ENCODE measurements at regions not wholly inside any gene's neighbourhood (a gene's known extent, or its start where the extent isn't known, plus 50 kb on each side); places are given as distances from the start of the nearest gene placed in this dataset.

DNA sequence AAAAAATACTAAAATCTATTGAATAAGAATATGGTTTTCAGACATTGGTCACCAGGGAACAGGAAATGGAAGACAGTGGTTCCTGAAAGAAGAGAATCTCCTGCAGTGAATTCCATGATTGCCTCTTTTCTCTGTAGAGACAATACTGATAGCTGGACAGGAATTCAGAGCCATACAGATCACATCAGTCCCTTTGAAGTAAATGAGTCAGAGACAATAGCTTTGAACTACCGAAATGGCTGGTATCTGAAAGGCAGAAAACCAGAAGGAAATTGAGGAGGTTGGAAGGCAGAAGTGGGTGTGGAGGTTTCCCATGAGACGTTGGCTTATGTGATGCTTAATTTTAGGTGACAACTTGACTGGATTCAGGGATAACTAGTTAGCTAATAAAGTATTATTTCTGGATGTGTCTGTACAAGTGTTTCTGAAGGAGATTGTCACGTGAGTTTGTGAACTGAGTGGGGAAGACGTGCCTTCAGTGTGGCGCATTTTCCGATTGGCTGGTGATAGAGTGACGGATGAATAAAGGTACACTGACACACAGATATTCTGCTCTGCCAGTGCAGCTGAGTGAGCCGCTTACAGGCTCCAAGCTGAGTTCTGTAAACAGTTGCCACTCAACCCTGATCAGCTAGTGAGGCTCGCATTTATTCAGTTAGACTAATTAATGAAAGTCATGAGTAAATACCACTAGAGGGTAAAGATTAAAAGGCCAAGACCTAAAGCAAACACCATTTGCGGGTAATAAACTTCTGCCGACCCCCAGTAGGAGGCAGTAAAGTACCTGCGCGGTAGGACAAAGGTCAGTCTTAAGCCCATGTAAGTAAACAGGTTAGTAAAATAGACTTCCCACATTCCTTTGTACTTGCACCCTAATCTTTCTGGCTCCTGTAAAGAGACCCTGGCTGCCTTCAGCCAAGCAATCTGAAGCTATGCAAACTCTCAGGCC, 1298.6 kb downstream of the SI start:
- 55 to 71% methylated on average over 12 to 13 of the region's 13 CpGs for WGBS, 2 donors (ENCODE audit: low coverage in 1 of 2)
- Histone ChIP-seq H3K36me3 (no peaks in the 10 kb centered on the region), H3K9me3 (no peaks in the 10 kb centered on the region), H3K27ac (no peak overlapping the region), H3K4me3 (no peak overlapping the region), H3K4me1 (no peaks in the 10 kb centered on the region), H3K27me3 (no peaks in the 10 kb centered on the region)
- no peak for ATAC-seq
- TF ChIP-seq, protein P1, sequence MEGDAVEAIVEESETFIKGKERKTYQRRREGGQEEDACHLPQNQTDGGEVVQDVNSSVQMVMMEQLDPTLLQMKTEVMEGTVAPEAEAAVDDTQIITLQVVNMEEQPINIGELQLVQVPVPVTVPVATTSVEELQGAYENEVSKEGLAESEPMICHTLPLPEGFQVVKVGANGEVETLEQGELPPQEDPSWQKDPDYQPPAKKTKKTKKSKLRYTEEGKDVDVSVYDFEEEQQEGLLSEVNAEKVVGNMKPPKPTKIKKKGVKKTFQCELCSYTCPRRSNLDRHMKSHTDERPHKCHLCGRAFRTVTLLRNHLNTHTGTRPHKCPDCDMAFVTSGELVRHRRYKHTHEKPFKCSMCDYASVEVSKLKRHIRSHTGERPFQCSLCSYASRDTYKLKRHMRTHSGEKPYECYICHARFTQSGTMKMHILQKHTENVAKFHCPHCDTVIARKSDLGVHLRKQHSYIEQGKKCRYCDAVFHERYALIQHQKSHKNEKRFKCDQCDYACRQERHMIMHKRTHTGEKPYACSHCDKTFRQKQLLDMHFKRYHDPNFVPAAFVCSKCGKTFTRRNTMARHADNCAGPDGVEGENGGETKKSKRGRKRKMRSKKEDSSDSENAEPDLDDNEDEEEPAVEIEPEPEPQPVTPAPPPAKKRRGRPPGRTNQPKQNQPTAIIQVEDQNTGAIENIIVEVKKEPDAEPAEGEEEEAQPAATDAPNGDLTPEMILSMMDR (IDR thresholded peaks at IDR 0.05) = no peak
- TF ChIP-seq EP300 (IDR thresholded peaks at IDR 0.05) (no peak), POLR2AphosphoS5 (IDR thresholded peaks at IDR 0.05) (no peak), POLR2A (IDR thresholded peaks at IDR 0.05) (no peak)

GRCh38 chr3:163776743-163777142, 1301.6 kb downstream of the SI start:
- ATAC-seq = no peak
- Histone ChIP-seq H3K27ac (no peak overlapping the region), H3K36me3 (no peaks in the 10 kb centered on the region), H3K9me3 (peaks cover 0 to 6% (median 0%) of the 10 kb centered on the region in 3 donors), H3K4me3 (no peak overlapping the region), H3K27me3 (no peaks in the 10 kb centered on the region), H3K4me1 (no peaks in the 10 kb centered on the region)
- TF ChIP-seq POLR2A (IDR thresholded peaks at IDR 0.05) = no peak
- TF ChIP-seq, protein P1 (IDR thresholded peaks at IDR 0.05) = no peak
- TF ChIP-seq POLR2AphosphoS5 (IDR thresholded peaks at IDR 0.05) = no peak
- no peak for TF ChIP-seq EP300 (IDR thresholded peaks at IDR 0.05)

DNA sequence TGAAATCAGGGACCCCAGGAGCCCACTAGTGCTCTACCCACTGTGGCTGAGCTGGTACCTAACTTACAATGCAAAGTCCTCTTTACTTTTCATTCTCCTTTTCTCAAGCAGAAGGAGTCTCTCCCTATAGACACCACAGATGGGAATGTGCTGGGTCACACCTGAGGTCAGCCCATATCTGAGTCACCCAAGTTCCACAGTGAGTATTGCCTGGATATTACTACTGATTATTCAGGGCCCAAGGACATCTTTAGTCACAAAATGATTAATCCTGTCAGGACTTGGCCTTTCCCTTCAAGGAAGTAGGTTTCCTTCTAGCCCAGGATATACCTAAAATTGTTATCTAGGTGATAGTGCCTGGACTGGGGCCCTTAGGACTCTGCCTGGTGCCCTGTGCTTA, 1305.2 kb downstream of the SI start:
- Histone ChIP-seq H3K27me3 (no peaks in the 10 kb centered on the region), H3K4me1 (no peaks in the 10 kb centered on the region), H3K36me3 (no peaks in the 10 kb centered on the region), H3K4me3 (no peak overlapping the region), H3K9me3 (peaks cover 0 to 6% (median 0%) of the 10 kb centered on the region in 3 donors), H3K27ac (no peak overlapping the region)
- TF ChIP-seq, protein P1 (IDR thresholded peaks at IDR 0.05) = no peak
- TF ChIP-seq POLR2A (IDR thresholded peaks at IDR 0.05) (no peak), EP300 (IDR thresholded peaks at IDR 0.05) (no peak), POLR2AphosphoS5 (IDR thresholded peaks at IDR 0.05) (no peak)
- ATAC-seq = no peak

DNA sequence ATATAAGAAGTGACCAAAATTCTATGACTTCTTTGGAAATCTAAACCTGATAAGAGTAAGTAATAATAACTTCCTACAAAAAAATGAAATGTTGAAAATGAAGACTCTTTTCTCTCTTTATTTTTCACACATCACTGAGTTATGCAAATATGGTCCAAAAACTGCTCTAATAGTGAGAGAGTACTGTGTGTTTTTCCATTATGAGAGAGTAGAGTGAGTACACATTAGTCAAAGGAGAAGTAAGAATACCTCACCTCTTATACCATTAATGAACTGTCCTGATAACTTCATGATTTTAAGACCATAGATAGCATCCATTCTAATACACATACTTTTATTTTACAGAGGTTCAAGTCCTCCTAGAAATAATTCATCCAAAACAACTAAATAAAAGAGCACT, 1310.2 kb downstream of the SI start:
- H3K27me3 ChIP-seq = no peaks in the 10 kb centered on the region
- H3K27ac ChIP-seq = no peak overlapping the region
- no peak for ATAC-seq
- H3K4me1 ChIP-seq = no peaks in the 10 kb centered on the region
- H3K36me3 ChIP-seq = no peaks in the 10 kb centered on the region
- peaks cover 0 to 4% (median 0%) of the 10 kb centered on the region in 3 donors for H3K9me3 ChIP-seq
- H3K4me3 ChIP-seq = no peak overlapping the region
- TF ChIP-seq, protein P1 (IDR thresholded peaks at IDR 0.05) = no peak
- no peak for TF ChIP-seq POLR2A (IDR thresholded peaks at IDR 0.05)
- no peak for TF ChIP-seq POLR2AphosphoS5 (IDR thresholded peaks at IDR 0.05)
- no peak for TF ChIP-seq EP300 (IDR thresholded peaks at IDR 0.05)

GRCh38 chr3:163766112-163766511, 1312.2 kb downstream of the SI start:
- no peak for ATAC-seq
- Histone ChIP-seq H3K36me3 (no peaks in the 10 kb centered on the region), H3K27ac (no peak overlapping the region), H3K9me3 (no peaks in the 10 kb centered on the region), H3K4me1 (no peaks in the 10 kb centered on the region), H3K27me3 (no peaks in the 10 kb centered on the region), H3K4me3 (no peak overlapping the region)
- TF ChIP-seq, protein P1 (IDR thresholded peaks at IDR 0.05) = no peak
- TF ChIP-seq EP300 (IDR thresholded peaks at IDR 0.05) = no peak
- TF ChIP-seq POLR2A (IDR thresholded peaks at IDR 0.05) = no peak
- no peak for TF ChIP-seq POLR2AphosphoS5 (IDR thresholded peaks at IDR 0.05)

Data from gastroesophageal sphincter (tissue), 4 donors.